HG03045 (cell line): ENCODE measurements at regions not wholly inside any gene's neighbourhood (a gene's known extent, or its start where the extent isn't known, plus 50 kb on each side); places are given as distances from the start of the nearest gene placed in this dataset.

ENCODE experiments used
- ATAC-seq: cut with Tn5 transposase; IDR thresholded peaks from one replicate; pipeline ENCODE4 v1.9.1; 2021; ENCODE audit warnings: mild to moderate bottlenecking, moderate library complexity; ENCODE audit not compliant: unreplicated experiment

DNA sequence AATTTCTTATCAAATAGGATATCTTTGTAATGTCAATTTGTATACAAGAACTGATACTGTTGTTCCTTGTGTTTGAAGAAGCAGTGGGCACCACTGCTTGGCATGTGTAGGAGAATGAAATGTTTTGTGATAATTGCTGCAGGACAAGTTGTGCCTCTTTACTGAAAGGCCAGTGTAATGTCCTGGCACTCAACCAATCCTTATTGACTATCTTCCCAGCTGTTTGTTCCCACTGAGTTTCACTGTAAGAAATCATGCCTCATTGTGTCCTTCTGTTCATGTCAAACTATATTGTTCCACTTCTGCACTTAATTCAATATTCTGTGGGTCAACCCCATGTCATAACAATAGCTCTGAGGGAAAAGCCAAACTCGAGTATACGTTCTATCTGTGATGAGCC, 136.1 kb upstream of the FAM83B start:
- ATAC-seq: no peak

DNA sequence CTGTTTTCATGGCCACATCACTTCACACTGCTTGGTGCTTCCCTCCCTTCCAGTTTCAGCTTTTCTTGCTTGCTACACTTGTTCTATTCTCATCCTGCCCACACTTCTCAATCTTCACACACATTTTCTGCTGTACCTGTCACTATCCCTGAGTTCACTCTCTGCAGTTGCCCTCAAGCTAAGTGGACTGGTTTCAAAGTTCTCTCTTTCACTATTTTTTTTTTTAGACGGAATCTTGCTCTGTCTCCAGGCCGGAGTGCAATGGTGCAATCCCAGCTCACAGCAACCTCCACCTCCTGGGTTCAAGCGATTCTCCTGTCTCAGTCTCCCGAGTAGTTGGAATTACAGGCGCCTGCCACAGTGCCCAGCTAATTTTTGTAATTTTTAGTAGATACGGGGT, 130.6 kb upstream of the FAM83B start:
- ATAC-seq: no peak

DNA sequence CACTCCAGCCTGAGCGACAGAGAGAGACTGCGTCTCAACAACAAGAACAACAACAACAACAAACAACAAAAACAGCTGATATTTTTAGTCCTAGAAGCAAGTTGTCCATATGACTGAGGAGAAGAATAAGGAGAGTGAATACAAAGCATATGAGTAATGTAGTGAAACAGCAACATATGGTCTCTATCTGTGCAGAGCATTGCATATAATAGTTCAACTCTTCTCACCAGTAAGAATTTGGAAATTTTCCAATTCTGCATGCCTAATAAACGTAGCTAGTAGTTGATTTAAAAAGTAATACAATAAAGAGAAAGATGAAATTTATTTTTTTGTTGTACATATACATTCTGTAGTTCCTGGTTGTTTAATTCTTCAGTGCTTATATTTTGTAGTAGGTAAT, 129.7 kb upstream of the FAM83B start:
- ATAC-seq: no peak

DNA sequence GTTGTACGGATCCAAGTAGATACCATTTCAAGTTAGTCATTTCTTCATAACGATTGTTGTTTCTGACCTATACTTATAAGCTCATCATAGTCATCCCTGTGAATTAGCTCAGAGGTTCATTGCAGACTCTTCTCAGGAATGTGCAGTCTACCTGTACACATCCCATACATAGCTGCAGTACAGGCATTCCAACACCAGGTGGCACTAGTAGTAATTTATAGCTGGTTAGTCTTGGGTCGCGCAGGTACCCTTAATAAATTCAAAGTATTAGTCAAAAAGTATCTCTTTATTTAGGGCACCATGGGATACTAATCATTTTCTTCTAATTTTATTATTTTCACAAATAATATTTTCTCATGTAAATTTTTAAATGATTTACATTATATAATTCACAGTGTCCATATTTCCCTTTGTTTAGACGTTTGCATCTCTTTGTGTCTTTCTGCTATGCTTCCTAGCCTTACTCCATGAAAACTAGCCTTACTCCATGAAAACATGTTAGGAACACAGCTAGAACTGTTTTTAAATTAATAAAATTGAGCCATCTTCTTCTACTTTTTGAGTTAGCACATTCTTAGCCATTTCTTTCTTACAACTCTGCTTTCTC, 128.6 kb upstream of the FAM83B start:
- ATAC-seq: peak; percentile 77

DNA sequence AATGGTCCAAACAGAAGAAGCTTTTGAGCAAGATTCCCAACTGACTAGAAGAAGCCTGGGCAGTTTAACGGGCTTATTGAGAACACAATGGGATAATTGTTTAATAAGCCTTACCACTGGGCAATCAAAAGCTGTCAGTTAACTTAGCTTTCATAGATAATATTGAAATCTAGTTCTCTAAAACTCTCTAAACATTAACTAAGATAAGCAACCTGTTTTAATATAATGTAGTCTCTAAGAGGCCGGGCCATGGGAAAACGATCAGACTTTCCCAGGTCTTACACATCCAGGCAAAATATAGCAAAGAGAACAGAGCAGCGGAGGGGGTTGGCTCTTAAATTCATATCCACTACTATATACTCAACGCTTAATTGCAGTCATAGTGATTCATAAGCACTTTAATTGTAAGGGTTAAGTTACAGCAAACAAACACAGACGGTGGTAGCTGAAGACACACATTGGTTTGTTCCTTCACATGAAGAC, 128.0 kb upstream of the FAM83B start:
- no peak for ATAC-seq

DNA sequence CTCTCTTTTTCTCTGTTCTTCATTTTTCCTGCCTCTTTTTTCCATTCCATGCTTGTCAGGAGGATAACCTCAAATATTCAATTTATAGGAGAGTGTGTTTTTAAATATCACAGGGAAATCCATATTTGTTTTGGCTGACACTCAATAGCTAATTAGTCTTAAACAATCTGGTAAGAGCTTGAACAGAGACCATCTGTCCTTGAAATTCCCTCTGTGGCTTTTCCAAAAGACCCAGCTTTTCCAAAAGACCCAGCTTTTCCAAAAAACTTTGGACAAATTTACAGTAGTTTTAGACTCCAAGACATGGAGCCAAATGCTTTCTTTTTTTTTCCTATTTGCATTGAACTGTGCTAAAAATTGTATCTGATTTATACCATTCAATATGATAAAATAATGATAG, 127.4 kb upstream of the FAM83B start:
- ATAC-seq: no peak

DNA sequence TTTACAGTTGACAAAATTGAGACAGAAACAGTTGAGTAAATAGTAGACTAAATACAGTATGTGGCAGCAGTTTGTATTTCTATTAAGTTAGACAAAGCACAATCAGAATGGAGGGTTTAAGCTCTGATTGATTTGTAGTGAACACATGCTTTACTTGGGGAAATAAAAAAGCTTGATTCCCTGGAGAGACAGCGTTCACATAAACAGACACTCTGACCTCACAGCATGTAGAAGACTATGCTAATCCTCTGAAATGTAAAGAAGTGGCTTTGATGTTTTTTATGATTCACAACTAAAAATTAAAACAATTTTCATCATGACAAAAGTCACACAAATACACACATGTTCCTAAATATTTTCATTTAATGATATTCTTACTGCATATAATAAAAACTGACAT, 126.9 kb upstream of the FAM83B start:
- no peak for ATAC-seq

DNA sequence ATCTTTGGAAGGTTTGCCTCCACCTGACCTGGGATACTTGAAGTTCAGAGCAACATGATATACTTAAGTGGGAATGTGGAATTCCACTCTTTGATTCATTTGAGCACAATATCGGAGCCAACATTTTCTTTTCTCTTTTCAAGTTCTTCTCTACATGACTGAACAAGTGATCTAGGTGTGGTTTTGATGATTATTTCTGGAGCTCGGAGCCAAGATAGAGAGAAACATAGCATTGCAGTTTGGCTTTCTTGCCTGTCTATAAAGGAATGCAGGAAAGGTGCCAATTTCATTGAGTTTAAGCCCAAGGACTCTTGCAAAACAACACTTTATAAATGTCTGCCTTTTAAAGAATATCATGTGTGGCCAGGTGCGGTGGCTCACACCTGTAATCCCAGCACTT, 124.2 kb upstream of the FAM83B start:
- ATAC-seq: no peak

DNA sequence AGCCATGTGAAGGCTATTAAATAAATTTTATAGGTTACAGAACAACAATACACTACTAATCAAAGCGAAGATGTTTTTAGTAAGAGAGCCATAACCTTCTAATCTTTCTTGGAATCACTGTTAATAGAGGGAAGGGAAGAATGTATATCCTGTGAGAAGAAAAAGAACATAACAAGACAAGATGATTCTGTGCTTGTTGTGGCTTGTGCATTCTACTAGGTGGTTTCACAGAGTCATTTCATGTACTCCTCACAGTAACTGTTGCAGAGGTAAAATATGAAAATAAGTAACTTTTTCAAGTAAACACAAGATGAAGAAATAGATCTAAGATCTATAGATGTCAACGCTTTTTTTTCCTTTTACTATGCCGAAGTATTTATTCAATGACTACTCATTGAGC, 116.9 kb upstream of the FAM83B start:
- no peak for ATAC-seq

DNA sequence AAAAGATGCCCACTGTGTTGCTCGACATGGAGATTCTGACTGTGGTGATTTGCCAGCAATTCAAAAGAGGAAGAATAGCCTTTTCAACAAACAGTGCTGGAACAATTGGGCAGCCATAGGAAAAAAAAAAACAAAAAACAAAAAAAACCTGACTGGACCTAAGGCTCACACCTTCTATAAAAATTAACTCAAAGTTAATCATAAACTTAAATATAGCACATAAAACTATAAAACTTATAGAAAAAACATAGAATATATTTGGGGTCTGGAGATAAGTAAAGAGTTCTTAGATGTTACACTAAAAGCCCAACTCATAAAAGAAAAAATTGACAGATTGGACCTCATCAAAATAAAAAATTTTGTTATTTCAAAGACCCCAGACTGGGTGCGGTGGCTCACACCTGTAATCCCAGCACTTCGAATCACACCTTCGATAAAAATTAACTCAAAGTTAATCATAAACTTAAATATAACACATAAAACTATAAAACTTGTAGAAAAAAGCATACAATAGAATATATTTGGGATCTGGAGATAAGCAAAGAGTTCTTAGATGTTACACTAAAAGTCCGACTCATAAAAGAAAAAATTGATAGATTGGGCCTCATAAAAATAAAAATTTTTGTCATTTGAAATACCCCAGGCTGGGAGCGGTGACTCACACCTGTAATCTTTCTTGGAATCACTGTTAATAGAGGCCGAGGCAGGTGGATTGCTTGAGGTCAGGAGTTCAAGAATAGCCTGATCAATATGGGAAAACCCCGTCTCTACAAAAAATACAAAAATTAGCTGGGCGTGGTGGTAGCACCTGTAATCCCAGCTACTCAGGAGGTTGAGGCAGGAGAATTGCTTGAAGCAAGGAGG, 115.6 kb upstream of the FAM83B start:
- no peak for ATAC-seq

DNA sequence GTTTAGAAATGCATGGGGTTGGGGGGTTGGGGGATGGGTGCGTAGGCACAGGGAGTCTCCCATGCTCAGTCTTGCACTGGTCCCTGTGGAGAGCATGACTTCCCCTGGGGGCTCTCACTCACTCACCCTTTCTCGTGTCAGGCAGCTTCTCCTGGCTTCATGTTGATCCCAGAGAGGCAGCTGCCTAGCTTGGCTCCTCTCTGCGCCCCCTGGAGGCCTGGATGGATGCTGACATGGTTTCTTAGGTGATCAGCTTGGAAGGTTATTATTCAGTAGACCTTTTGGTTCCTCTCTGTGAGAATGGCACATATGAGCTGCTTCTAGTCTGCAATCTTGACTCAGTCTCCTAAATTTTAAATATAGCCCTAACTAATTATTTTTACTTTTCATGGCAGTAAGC, 109.3 kb upstream of the FAM83B start:
- no peak for ATAC-seq

DNA sequence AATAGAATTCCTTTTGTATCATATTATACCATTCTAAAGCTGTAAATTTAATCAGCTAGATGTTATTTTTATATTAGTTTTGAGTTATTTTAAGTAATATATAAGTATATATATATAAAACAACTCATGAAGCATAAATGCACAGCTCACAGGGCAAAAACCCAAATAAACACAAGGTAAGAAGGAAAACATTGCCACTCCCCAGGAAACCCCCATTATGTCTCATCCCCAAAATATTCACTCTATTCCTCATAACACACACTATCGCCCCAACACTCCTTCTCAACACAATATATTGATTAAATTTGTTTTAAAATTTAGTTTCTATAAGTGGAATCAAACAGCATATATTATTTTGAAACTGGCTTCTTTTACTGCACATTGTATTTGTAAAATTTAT, 98.6 kb upstream of the FAM83B start:
- no peak for ATAC-seq

DNA sequence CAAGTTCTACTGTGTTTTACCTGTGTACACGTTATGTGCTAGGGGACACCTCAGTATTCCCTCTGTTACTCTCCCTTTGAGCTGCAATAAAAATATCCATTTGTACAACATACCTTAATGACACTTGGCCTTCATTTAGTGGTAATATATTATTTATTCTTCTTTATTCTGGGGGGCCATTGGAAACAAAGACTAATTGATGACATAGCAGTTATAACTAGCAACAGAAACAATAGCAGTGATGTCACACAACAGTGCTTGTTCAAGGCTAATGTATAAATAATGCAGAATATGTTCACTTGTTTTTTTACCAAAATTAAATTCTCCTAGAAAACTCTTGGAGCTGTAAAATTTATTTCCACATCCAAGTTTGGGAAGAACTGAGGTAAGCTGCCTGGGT, 92.2 kb upstream of the FAM83B start:
- ATAC-seq: no peak

DNA sequence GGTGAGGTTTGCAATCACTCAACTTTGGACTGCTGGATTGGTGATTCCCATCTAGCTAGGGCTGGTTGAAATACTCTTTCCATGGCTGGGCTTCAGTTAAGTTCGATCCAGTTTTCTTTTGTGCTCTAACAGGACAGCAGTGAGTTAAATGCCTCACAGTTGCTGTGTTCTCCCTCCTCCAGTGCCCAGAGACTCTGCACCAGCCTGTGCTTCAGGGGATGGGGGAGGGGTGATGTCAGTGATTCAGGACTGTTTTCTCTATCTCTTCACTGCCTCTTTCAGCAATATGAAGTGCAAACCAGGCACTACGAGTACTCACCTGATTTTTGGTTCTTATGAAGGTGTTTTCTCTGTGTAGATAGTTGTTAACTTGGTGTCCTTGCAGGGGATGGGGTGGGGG, 88.2 kb upstream of the FAM83B start:
- no peak for ATAC-seq

DNA sequence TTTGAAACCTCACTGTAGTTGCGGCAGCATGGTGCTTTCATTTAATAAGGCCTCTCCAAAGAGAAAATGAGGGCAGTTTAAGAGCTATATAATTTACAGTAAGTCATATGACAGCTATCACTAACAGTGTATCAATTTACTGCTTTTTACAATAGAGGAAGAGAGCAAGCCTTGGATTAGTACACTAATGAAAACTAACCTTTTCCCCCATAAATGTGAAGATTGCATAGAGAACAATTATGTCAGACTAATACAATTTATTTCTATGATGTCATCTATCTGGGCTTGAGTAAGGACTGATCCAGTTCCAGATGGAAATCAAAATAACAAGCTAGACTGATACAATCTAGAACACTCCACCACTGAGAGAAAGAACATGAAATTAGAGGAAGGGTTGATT, 78.1 kb upstream of the FAM83B start:
- no peak for ATAC-seq

DNA sequence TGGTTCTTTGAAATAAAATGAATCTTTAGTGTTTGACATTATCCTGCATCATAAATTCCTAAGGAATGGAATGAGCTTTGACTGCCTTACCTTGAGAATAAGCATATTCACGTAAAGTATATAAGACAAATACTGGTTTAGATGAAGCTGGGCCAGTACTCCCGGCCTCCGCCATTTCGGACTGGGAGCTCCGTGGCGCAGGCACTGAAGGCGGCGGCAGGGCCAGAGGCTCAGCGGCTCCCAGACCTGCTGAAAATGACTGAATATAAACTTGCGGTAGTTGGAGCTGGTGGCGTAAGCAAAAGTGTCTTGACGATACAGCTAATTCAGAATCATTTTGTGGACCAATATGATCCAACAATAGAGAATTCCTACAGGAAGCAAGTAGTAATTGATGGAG, 76.2 kb upstream of the FAM83B start:
- no peak for ATAC-seq

DNA sequence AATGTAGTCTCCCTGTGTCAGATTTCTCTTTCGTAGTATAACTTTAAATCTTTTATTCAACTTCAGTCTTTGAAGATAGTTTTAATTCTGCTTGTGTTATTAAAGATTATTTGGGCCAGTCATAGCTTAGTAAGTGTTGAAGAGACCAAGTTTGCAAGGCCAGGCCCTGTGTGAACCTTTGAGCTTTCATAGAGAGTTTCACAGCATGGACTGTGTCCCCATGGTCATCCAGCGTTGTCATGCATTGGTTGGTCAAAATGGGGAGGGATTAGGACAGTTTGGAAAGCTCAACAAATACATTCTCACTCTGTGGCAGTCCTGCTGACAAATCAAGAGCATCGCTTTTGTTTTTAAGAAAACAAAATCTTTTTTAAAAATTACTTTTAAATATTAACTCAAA, 74.6 kb upstream of the FAM83B start:
- ATAC-seq: no peak

DNA sequence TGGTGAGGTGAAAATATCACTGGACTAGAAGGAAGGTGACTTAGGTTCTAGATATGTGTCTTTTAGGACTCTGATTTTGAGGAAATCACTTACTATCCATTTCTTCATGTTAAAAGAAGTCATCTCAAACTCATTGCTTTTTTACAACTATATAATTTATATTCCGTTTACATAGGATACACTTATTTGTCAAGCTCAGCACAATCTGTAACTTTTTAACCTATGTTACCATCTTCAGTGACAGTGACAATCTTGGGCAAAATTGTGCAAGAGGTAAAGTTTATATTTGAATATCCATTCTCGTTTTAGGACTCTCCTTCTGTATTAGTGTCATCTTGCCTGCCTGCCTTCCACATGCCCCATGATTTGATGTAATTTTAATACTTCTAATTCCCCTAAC, 74.0 kb upstream of the FAM83B start:
- no peak for ATAC-seq

DNA sequence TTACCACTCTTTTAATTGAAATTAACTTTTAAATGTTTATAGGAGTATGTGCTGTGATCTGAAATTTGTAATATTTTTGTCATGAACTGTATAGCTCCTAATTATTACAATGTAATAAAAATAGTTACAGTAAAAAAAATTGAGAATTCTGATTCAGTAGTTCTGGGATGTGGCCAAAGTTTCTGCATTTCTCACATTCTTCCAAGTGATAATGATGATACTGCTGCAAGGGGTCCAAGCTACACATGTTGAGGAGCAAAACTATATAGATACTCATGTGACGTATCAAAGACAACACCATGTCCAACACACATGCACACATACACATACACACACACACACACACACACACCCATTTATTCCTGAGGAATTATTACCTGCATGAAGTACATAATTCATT, 71.0 kb upstream of the FAM83B start:
- ATAC-seq: no peak

DNA sequence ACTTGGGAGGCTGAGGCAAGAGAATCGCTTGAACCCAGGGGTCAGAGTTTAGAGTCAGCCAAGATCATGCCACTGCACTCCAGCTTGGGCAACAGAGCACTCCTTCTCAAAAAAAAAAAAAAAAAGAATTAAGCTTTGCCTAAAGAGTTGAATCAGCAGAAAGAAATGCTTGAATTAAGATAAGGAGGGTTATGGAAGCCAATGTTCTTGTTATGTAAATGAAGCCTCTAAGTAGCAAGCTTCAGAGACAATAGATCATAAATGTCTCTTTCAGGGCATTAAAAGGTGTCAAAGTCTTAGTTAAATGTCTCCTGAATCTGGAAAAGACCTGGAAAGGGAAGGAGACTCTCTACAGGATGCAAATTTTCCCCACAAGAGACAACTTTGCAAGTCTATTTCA, 69.7 kb upstream of the FAM83B start:
- no peak for ATAC-seq

DNA sequence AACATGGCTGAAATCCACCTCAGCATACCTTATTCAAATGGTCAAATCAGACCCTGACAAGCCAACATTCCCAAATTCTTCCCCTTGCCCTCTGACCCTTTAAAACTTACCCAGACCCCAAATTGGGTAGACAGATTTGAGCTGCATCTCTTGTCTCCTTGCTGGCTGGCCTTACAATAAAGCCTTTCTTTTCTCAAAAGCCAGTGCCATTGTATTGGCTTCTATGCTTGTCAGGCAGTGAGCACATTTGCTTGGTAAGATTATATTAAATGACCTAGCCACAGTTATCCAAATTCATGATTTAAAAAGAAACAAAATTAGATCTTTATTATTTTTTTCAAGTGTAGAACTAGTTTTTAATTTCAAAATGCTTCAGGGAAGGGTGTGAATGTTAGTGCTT, 67.8 kb upstream of the FAM83B start:
- no peak for ATAC-seq

DNA sequence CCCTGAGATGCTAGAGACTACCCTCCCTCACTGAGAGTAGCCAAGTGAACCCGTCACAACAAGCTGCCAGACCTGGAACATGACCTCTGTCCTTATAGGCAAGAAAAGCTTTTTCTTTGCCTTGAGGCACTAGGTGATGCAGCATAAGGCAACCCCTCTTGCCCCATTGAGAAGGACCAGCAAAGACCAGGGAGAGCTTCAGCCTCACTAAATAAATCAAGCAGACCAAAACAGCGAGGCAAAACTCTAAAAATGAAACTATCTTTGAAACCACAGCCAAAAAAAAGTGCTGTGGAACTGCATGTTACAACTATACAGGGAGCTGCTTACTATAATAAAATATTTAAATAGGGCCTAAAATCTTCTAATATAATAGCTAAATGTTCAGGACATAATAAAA, 62.6 kb upstream of the FAM83B start:
- no peak for ATAC-seq

DNA sequence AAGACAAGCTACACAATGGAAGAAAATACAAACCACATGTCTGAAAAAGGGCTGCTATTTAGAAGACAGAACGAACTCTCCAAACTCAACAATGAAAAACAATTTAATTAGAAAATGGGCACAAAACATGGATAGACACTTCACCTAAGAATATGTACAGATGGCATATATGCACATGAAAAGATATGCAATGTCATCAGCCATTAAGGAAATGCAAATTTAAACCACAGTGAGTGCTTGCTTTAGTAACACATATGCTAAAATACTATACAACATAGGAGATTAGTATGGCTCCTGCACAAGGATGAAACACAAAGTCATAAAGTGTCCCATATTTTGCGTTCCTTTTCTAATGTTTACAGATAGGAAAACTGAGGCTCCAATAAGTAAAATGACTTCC, 60.4 kb upstream of the FAM83B start:
- no peak for ATAC-seq
